ENCODE measurements at regions not wholly inside any gene's neighbourhood (a gene's known extent, or its start where the extent isn't known, plus 50 kb on each side); places are given as distances from the start of the nearest gene placed in this dataset.

DNA sequence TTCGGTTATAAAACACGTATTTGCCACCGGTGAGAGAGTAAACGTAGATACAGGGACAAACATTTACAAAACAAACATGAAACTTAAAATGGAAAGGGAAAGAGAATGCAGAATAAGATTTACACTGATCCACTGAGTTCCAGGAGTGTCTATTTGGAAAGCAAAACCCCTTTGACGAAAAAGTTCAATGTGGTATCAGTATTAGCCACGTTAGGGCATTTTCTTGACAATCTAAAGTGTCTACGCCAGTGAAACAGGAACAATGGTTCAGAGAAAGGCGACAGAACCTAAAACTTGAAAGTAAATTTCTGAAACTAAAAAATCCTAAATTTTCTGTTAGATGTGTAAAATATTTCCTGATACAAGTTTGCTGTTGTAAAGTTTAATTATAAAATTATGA lies 278.5 kb upstream of the TENM3 start:
- no peak for TF ChIP-seq POLR2A (IDR thresholded peaks at IDR 0.05; ENCODE audit: low read depth, low read length)
- no peak for TF ChIP-seq POLR2AphosphoS5 (IDR thresholded peaks at IDR 0.05; ENCODE audit: low read depth, low read length)
- TF ChIP-seq TAF1 (IDR thresholded peaks at IDR 0.05; ENCODE audit: borderline replicate concordance, low read depth, low read length): no peak
